Progenitor cell of endocrine pancreas (in vitro differentiated cells): ENCODE measurements at regions not wholly inside any gene's neighbourhood (a gene's known extent, or its start where the extent isn't known, plus 50 kb on each side); places are given as distances from the start of the nearest gene placed in this dataset.
A peak's percentile ranks its signal among the peaks of the same experiment; 100 is the strongest.

Experiments
- DNase-seq: peaks from one replicate; pipeline ENCODE4 v3.0.0; 2021; ENCODE audit warnings: low spot score; ENCODE audit not compliant: unreplicated experiment
- H3K27ac Mint-ChIP-seq: 2 replicates; pipeline ENCODE4 v1.8.0; 2021; ENCODE audit warnings: mild to moderate bottlenecking, moderate library complexity, mixed read lengths
- H3K27me3 Mint-ChIP-seq: 2 replicates; pipeline ENCODE4 v1.8.0; 2021; ENCODE audit warnings: mixed read lengths
- H3K36me3 Mint-ChIP-seq: 2 replicates; pipeline ENCODE4 v1.8.0; 2022; ENCODE audit warnings: mixed read lengths; ENCODE audit not compliant: insufficient read depth
- H3K4me1 Mint-ChIP-seq: 2 replicates; pipeline ENCODE4 v1.8.0; 2021; ENCODE audit warnings: low read depth, mixed read lengths
- H3K4me3 Mint-ChIP-seq: 2 replicates; pipeline ENCODE4 v1.8.0; 2021; ENCODE audit warnings: low read depth, mild to moderate bottlenecking, moderate library complexity, mixed read lengths
- H3K9me3 Mint-ChIP-seq: 2 replicates; pipeline ENCODE4 v1.8.0; 2021; ENCODE audit warnings: low read depth, mixed read lengths
- microRNA-seq: library from miRNA; unstranded; fragments of <30 nt; microRNA quantifications from one replicate; pipeline ENCODE4 v1.1.0, GENCODE V29; 2020; ENCODE audit warnings: borderline number of aligned reads; ENCODE audit not compliant: unreplicated experiment
- TF ChIP-seq, protein P1 (sequence below): fragments of 200-600 bp; sonication (generic); IDR thresholded peaks from one replicate; pipeline ENCODE4 v1.5.0; 2021; ENCODE audit warnings: antibody characterized with exemption, mild to moderate bottlenecking; ENCODE audit not compliant: unreplicated experiment

DNA sequence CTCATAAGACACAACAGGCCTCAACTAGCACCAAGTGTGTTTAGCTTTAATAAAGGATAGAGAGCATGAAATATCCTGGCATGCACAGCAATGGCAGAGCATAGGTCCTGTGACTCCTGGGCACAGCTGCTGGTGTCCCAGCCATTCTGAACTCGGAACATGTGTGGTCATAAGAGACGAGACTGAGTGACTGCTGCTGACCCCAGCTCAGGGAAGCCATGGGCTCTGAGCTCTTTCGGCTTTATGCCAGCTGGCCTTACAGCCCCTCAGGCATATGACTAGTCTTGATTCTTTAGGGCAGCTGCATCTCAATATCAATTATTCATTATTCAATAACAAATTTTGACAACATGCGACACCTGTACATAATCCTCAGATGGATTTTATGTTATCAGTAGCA, 62.4 kb upstream of the TOPAZ1 start:
- no peaks in the 10 kb centered on the region for H3K9me3 Mint-ChIP-seq

DNA sequence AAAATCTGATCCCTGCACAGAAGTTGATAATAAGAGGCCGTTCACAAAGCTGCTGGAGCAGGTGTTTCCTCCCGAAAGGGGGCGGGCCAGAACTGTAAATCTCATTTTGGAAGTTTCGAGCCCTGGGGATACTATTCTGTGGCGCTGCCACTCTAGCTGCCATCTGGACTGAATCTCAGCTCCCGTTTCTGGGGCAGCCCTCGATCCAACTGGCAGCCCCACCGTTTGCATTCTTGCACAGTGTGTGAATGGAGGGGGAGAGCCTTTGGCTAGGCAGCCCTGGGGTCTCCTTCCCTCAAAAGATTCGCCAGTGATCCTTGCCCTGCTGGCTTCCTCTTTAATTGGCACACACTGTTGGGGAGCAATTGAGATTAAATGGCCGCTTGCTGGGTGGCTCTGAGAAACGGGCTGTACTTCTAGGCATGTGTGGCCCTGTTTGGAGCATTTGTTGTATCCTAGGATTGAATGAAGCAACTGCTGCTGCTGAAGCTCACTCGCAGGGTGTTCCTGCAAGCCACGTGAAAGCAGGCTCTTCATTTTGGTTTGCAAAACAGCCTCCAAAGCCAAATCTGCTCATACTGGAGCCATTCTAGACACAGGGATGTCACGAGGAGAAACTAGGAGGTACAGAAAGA, 57.2 kb upstream of the TOPAZ1 start:
- no peak for DNase-seq
- H3K36me3 Mint-ChIP-seq, result no peaks in the 10 kb centered on the region
- no peak overlapping the region for H3K27ac Mint-ChIP-seq
- no peak overlapping the region for H3K4me3 Mint-ChIP-seq
- H3K4me1 Mint-ChIP-seq, result no peaks in the 10 kb centered on the region
- H3K9me3 Mint-ChIP-seq, result no peaks in the 10 kb centered on the region
- TF ChIP-seq, protein P1, sequence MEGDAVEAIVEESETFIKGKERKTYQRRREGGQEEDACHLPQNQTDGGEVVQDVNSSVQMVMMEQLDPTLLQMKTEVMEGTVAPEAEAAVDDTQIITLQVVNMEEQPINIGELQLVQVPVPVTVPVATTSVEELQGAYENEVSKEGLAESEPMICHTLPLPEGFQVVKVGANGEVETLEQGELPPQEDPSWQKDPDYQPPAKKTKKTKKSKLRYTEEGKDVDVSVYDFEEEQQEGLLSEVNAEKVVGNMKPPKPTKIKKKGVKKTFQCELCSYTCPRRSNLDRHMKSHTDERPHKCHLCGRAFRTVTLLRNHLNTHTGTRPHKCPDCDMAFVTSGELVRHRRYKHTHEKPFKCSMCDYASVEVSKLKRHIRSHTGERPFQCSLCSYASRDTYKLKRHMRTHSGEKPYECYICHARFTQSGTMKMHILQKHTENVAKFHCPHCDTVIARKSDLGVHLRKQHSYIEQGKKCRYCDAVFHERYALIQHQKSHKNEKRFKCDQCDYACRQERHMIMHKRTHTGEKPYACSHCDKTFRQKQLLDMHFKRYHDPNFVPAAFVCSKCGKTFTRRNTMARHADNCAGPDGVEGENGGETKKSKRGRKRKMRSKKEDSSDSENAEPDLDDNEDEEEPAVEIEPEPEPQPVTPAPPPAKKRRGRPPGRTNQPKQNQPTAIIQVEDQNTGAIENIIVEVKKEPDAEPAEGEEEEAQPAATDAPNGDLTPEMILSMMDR, result no peak
- peaks cover 25% of the 10 kb centered on the region for H3K27me3 Mint-ChIP-seq

More for the DNA sequence above, 62.4 kb upstream of the TOPAZ1 start:
- no peak overlapping the region for H3K27ac Mint-ChIP-seq
- no peak overlapping the region for H3K4me3 Mint-ChIP-seq
- TF ChIP-seq, protein P1, result no peak
- H3K27me3 Mint-ChIP-seq, result peaks cover 22% of the 10 kb centered on the region
- no peaks in the 10 kb centered on the region for H3K36me3 Mint-ChIP-seq
- no peaks in the 10 kb centered on the region for H3K4me1 Mint-ChIP-seq
- no peak for DNase-seq

DNA sequence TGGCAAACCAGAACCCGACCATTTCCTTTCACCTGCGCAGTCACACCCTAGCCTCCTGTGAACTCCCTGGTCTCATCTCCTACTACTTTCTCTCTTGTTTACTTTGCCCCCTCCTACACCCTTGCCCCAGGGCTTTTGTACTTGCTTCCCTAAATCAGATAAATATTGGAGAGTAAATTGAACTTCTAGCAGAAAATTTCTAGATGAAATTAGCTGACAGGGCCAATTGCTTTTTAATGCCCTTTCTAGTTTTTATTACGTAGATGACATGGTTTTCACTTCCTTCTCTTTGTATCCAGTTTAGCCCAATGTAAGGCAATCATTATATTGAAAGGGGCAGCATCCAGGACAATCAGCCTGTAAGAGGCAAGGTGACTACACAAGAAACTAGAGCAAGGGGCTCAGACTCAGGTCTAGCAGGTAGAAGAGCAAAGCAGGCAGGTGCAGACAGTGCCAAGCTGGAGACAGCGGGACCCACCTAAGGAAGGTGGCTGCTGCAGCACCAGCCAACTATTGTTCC, 56.2 kb upstream of the TOPAZ1 start:
- H3K27me3 Mint-ChIP-seq, result peaks cover 25% of the 10 kb centered on the region
- TF ChIP-seq, protein P1, result no peak
- no peak overlapping the region for H3K27ac Mint-ChIP-seq
- no peaks in the 10 kb centered on the region for H3K36me3 Mint-ChIP-seq
- no peak overlapping the region for H3K4me3 Mint-ChIP-seq
- no peaks in the 10 kb centered on the region for H3K4me1 Mint-ChIP-seq
- no peak for DNase-seq
- H3K9me3 Mint-ChIP-seq, result no peaks in the 10 kb centered on the region

DNA sequence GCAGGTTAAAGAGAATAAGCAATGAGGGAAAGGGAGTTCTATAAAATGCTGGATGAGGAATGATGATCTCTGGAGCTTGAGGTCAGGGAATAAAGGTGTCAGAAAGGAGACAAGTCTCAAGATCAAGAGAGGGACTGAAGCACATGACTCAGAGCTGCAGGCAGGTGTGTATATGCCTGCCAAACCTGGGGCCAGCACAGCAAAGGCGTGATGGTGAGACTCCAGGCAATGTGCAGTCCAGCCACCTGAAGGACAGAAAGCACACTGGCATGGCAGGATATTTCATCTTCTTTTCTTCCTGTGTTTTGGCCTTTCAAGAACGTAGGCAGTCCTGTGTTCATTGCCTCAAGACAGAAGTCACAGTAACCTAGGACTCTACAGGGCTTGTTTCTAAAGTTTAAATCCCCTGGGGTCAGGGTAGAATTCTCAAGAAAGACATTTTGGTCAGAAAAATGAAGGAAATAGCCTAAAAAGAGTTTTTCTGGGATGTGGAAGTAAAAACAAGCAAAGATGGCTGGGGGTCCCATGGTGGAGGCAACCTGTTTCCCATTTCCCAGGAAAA, 55.5 kb upstream of the TOPAZ1 start:
- no peaks in the 10 kb centered on the region for H3K9me3 Mint-ChIP-seq

DNA sequence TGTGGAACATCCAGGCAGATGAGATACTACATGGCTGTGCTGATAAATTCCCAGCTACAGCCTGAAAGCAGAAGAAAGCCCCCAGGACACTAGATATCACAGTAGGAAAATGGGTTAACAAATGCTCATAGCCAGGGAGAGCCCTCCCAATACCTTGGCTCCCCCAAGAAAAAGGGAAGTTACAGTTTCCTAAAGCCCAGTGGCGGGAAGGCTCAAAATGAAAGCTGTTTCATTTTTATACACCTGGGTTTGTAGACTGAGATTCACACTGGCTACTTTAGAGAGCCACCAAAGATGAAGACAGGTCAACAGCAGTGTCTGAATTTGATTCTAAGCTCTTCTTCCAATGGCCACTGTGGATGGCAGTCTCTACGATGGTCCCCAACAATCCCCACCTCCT, 55.0 kb upstream of the TOPAZ1 start:
- Mint-ChIP-seq H3K9me3 (peaks cover 3% of the 10 kb centered on the region), H3K36me3 (no peaks in the 10 kb centered on the region), H3K27ac (no peak overlapping the region), H3K27me3 (peaks cover 25% of the 10 kb centered on the region), H3K4me1 (no peaks in the 10 kb centered on the region), H3K4me3 (no peak overlapping the region)
- TF ChIP-seq, protein P1, result no peak
- DNase-seq, result no peak

More for the DNA sequence above, 55.5 kb upstream of the TOPAZ1 start:
- TF ChIP-seq, protein P1, result no peak
- Mint-ChIP-seq H3K4me3 (no peak overlapping the region), H3K27me3 (peaks cover 25% of the 10 kb centered on the region), H3K27ac (no peak overlapping the region), H3K36me3 (no peaks in the 10 kb centered on the region), H3K4me1 (no peaks in the 10 kb centered on the region)
- no peak for DNase-seq

Small RNA genes in the stretch of these regions (microRNA-seq; reads per million reads assigned to microRNA genes)
- 50.1 reads per million, percentile 45 among the genes with 10 or more reads in this experiment for gene MIR138-1
